K562 (cell line): ENCODE measurements at regions not wholly inside any gene's neighbourhood (a gene's known extent, or its start where the extent isn't known, plus 50 kb on each side); places are given as distances from the start of the nearest gene placed in this dataset.

ENCODE experiments used
- ATAC-seq: fragments of 200-7000 bp; cut with Tn5 transposase; 3 replicates; pipeline ENCODE4 v1.9.1; 2020; ENCODE audit warnings: moderate library complexity
- BruUV-seq: library from RNA; stranded (reverse); fragments of 400-500 nt; replicated peaks from 2 replicates; lab custom pipeline; 2021; lab: Mats Ljungman, UMichigan
- CTCF ChIA-PET: fragments of 300-600 bp; formaldehyde crosslinking; extraction: SDS; loops from one replicate; lab custom pipeline; 2021; ENCODE audit warnings: low intra/inter-chr PET ratio; lab: Yijun Ruan, JAX
- POLR2A ChIA-PET: fragments of 300-600, 350-650 bp; sonication (Branson Sonifier 250); formaldehyde crosslinking; extraction: SDS; loops from one replicate; lab custom pipeline; 2021; ENCODE audit warnings: antibody characterized with exemption, inconsistent platforms; lab: Yijun Ruan, JAX
- DNase-seq, 4 experiments: peaks; one replicate each; pipeline versions ENCODE4 v3.0.0 to v3.0.0-alpha.2; 2011 to 2018; ENCODE audit warnings: low spot score in 3 of 4, mixed read lengths in 3 of 4; ENCODE audit errors: extremely low read depth in 1 of 4
- FAIRE-seq: peaks from 2 replicates; lab custom pipeline; 2011; peaks lifted over from hg19 to GRCh38; lab: Jason Lieb, UNC
- H2AFZ ChIP-seq: 2 replicates; pipeline ENCODE4 v1.6.0; 2011; ENCODE audit warnings: low read depth, low read length, control low read depth, inconsistent platforms
- H3K27ac ChIP-seq: fragments of 200-600 bp; 3 replicates; pipeline ENCODE4 v1.8.0; 2011; ENCODE audit warnings: low read depth, mild to moderate bottlenecking, control low read depth, inconsistent platforms, low read length, moderate library complexity, mixed read lengths; ENCODE audit errors: extremely low read depth
- H3K27me3 ChIP-seq, 2 experiments: fragments of 300-600 bp in 1 of 2; 2 replicates in 1 of 2; 3 replicates in 1 of 2; pipeline versions ENCODE4 v1.6.0 to v1.8.0; 2011; ENCODE audit warnings: inconsistent platforms in 2 of 2, low read length in 2 of 2, mild to moderate bottlenecking in 1 of 2, mixed read lengths in 1 of 2, moderate library complexity in 1 of 2; ENCODE audit not compliant: control insufficient read depth in 2 of 2, insufficient read depth in 2 of 2
- H3K36me3 ChIP-seq: fragments of 300-600 bp; 3 replicates; pipeline ENCODE4 v1.8.0; 2011; ENCODE audit warnings: mild to moderate bottlenecking, low read length, inconsistent platforms; ENCODE audit not compliant: control insufficient read depth, insufficient read depth
- H3K4me1 ChIP-seq, 2 experiments: fragments of 200-600 bp in 1 of 2; replicated peaks in 1 of 2; 2 replicates in 1 of 2; 3 replicates in 1 of 2; pipeline versions ENCODE4 v1.5.1 to v1.8.0; 2011; ENCODE audit warnings: inconsistent platforms in 2 of 2, low read length in 2 of 2, mild to moderate bottlenecking in 1 of 2, mixed read lengths in 1 of 2, moderate library complexity in 1 of 2; ENCODE audit not compliant: control insufficient read depth in 2 of 2, insufficient read depth in 2 of 2
- H3K4me2 ChIP-seq: 2 replicates; pipeline ENCODE4 v1.6.1; 2011; ENCODE audit warnings: low read length, control low read depth, inconsistent platforms, mixed read lengths; ENCODE audit not compliant: insufficient read depth
- H3K4me3 ChIP-seq: fragments of 200-600 bp; sonication (generic), shearing (Covaris generic); 2 replicates; pipeline ENCODE4 v1.5.1; 2016; ENCODE audit warnings: control low read depth, inconsistent platforms
- H3K79me2 ChIP-seq: fragments of 200-600 bp; 3 replicates; pipeline ENCODE4 v1.8.0; 2011; ENCODE audit warnings: low read length, inconsistent platforms; ENCODE audit not compliant: control insufficient read depth, insufficient read depth
- H3K9ac ChIP-seq, 2 experiments: 2 replicates each; pipeline versions ENCODE4 v1.6.0 to v1.6.1; 2011; ENCODE audit warnings: low read depth in 2 of 2, low read length in 2 of 2, control low read depth in 1 of 2, inconsistent platforms in 1 of 2, mild to moderate bottlenecking in 1 of 2, mixed read lengths in 1 of 2; ENCODE audit not compliant: insufficient read depth in 1 of 2
- H3K9me1 ChIP-seq: one replicate; pipeline ENCODE4 v1.6.0; 2011; ENCODE audit warnings: inconsistent platforms, mild to moderate bottlenecking, low read length, moderate library complexity; ENCODE audit not compliant: control insufficient read depth, insufficient read depth
- H3K9me3 ChIP-seq: replicated peaks from 2 replicates; pipeline ENCODE4 v1.5.1; 2011; ENCODE audit warnings: low read depth, low read length, inconsistent platforms; ENCODE audit not compliant: control insufficient read depth, insufficient read depth
- H4K20me1 ChIP-seq: replicated peaks from 2 replicates; pipeline ENCODE4 v1.6.1; 2011; ENCODE audit warnings: low read length, inconsistent platforms, mixed read lengths; ENCODE audit not compliant: control insufficient read depth, insufficient read depth
- AFF4 ChIP-seq: sonication (generic); formaldehyde crosslinking; IDR thresholded peaks from 2 replicates; pipeline ENCODE4 v1.8.0; 2023; ENCODE audit warnings: mild to moderate bottlenecking, missing genetic modification reagents
- BHLHE40 ChIP-seq: IDR thresholded peaks from 2 replicates; pipeline ENCODE4 v1.6.1; 2011; ENCODE audit warnings: low read length, improper control_type of control experiment
- CHAMP1 ChIP-seq: fragments of 450-650 bp; IDR thresholded peaks from 2 replicates; pipeline ENCODE4 v1.6.1; 2016; ENCODE audit warnings: mild to moderate bottlenecking
- CREB1 ChIP-seq, 2 experiments: sonication (generic) in 1 of 2; formaldehyde crosslinking in 1 of 2; IDR thresholded peaks; 2 replicates each; pipeline versions ENCODE4 v1.6.1 to v1.8.0; 2012 to 2022; ENCODE audit warnings: inconsistent platforms in 1 of 2, mild to moderate bottlenecking in 1 of 2, missing genetic modification reagents in 1 of 2, moderate library complexity in 1 of 2
- E4F1 ChIP-seq: fragments of 250-450 bp; sonication (Bioruptor Pico); IDR thresholded peaks from 2 replicates; pipeline ENCODE4 v1.5.0; 2021; ENCODE audit warnings: mild to moderate bottlenecking, borderline replicate concordance
- ERF ChIP-seq: fragments of 450-650 bp; formaldehyde crosslinking; IDR thresholded peaks from 2 replicates; pipeline ENCODE4 v1.4.0; 2020; ENCODE audit warnings: mild to moderate bottlenecking, mixed read lengths
- ETV5 ChIP-seq: sonication (generic); formaldehyde crosslinking; IDR thresholded peaks from 2 replicates; pipeline ENCODE4 v1.4.0; 2020; ENCODE audit warnings: low read depth, mild to moderate bottlenecking, missing genetic modification reagents
- HDAC1 ChIP-seq, 2 experiments: fragments of 450-650 bp; IDR thresholded peaks; 2 replicates each; pipeline ENCODE4 v1.6.1; 2016 to 2017; ENCODE audit warnings: inconsistent platforms in 1 of 2, mild to moderate bottlenecking in 1 of 2, moderate library complexity in 1 of 2
- HNRNPUL1 ChIP-seq: fragments of 200-400 bp; formaldehyde crosslinking; IDR thresholded peaks from 2 replicates; pipeline ENCODE4 v1.6.1; 2017; ENCODE audit warnings: low read length
- STAT5B ChIP-seq: fragments of 250-450 bp; sonication (Bioruptor Pico); IDR thresholded peaks from 2 replicates; pipeline ENCODE4 v1.8.0; 2021; ENCODE audit warnings: mild to moderate bottlenecking, inconsistent platforms
- TEAD4 ChIP-seq, 2 experiments: sonication (generic) in 1 of 2; formaldehyde crosslinking in 1 of 2; IDR thresholded peaks; 2 replicates each; pipeline versions ENCODE4 v1.6.1 to v1.8.0; 2012 to 2022; ENCODE audit warnings: borderline replicate concordance in 1 of 2, inconsistent platforms in 1 of 2, low read length in 1 of 2, mild to moderate bottlenecking in 1 of 2, missing genetic modification reagents in 1 of 2
- ZBTB34 ChIP-seq: fragments of 250-450 bp; sonication (Bioruptor Pico); IDR thresholded peaks from 2 replicates; pipeline ENCODE4 v1.8.0; 2021; ENCODE audit warnings: mild to moderate bottlenecking, moderate library complexity
- ZNF668 ChIP-seq: fragments of 250-450 bp; sonication (Bioruptor Pico); IDR thresholded peaks from 2 replicates; pipeline ENCODE4 v1.8.0; 2022; ENCODE audit warnings: mild to moderate bottlenecking, inconsistent platforms
- in situ Hi-C: fragments of 300-500 bp; cut with MboI; formaldehyde crosslinking; loops from 4 replicates; pipeline ENCODE4 v1.15.0; 2018; ENCODE audit warnings: inconsistent platforms, mixed read lengths
- intact Hi-C: fragments of 100-400 bp; cut with micrococcal nuclease; formaldehyde crosslinking; loops from 2 replicates; pipeline ENCODE4 v1.14.2; 2022

- CTCF ChIA-PET: no interaction called here
- Histone ChIP-seq H3K9me3 (no peaks in the 10 kb centered on the region; the same call in 1 of the 2 replicates), H3K4me3 (no peak overlapping the region), H3K36me3 (no peaks in the 10 kb centered on the region), H3K4me1 (no peaks in the 10 kb centered on the region), H3K4me2 (no peak overlapping the region), H4K20me1 (no peaks in the 10 kb centered on the region), H3K27ac (no peak overlapping the region), H2AFZ (no peak overlapping the region), H3K9ac (no peak overlapping the region), H3K9me1 (no peaks in the 10 kb centered on the region), H3K79me2 (no peaks in the 10 kb centered on the region), H3K27me3 (no peaks in the 10 kb centered on the region)
- ATAC-seq (no peak), DNase-seq (no peak), FAIRE-seq (no peak)
- intact Hi-C loops (no loop called here), in situ Hi-C loops (no loop called here)
- no TSS peak for BruUV-seq
- POLR2A ChIA-PET: no interaction called here
- TF ChIP-seq ZBTB34 (CRISPR knock-in tag) (no peak), ERF (CRISPR knock-in tag) (no peak), STAT5B (no peak), TEAD4 (IDR thresholded peaks at IDR 0.05; ENCODE audit: low read length) (no peak), TEAD4 (CRISPR knock-in tag; IDR thresholded peaks at IDR 0.05; ENCODE audit: borderline replicate concordance) (no peak), HNRNPUL1 (no peak), ETV5 (CRISPR knock-in tag) (no peak), CREB1 (IDR thresholded peaks at IDR 0.05) (no peak), CREB1 (CRISPR knock-in tag; IDR thresholded peaks at IDR 0.05) (no peak), AFF4 (CRISPR knock-in tag) (no peak), BHLHE40 (no peak), HDAC1 (IDR thresholded peaks at IDR 0.05) (no peak), E4F1 (CRISPR knock-in tag) (no peak), CHAMP1 (no peak), ZNF668 (CRISPR knock-in tag) (no peak)
Observed at GRCh38 chr12:74770552-74770951, 232.9 kb downstream of the ATXN7L3B start.
